GM18511 (cell line): ENCODE measurements at regions not wholly inside any gene's neighbourhood (a gene's known extent, or its start where the extent isn't known, plus 50 kb on each side); places are given as distances from the start of the nearest gene placed in this dataset.

Experiments
- ATAC-seq: cut with Tn5 transposase; IDR thresholded peaks from one replicate; pipeline ENCODE4 v1.9.1; 2021; ENCODE audit warnings: mild to moderate bottlenecking, moderate library complexity; ENCODE audit not compliant: unreplicated experiment

DNA sequence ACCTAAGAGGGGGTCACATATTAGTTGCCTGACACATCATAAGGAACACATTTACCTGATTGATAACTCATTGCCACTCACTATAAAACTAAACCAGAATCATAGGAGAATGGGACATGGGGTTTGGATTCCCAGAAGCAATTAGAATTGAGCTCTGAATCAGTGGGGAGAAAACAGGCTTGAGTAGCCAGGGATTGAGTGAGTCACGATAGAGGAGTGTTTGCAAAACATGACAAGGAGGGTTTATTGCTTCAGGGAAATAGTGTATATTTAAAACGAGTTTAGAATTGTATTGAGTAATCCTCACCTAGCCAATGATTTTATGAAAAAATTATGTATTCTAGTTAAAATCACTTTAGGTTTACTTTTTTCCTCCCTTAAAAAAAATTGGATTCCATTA, 101.1 kb upstream of the THRB start:
- ATAC-seq: no peak

DNA sequence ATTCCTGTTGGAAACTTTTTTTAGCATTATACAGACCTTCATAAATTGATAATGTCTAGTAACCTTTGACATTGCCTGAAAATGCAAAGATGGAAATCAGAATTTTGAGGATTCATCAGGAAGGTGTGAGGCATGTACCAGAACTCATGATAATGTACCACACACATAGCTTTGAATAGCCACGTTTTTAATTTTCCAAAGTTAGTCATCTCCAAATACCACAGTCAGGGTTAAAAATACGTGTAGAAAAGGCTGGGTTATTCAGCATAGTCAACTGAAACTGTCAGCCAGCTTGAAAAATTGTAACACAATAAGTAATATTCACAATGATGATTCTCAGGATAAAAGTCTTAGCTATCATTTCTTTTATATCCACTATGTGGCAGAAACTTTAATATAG, 102.0 kb upstream of the THRB start:
- no peak for ATAC-seq

DNA sequence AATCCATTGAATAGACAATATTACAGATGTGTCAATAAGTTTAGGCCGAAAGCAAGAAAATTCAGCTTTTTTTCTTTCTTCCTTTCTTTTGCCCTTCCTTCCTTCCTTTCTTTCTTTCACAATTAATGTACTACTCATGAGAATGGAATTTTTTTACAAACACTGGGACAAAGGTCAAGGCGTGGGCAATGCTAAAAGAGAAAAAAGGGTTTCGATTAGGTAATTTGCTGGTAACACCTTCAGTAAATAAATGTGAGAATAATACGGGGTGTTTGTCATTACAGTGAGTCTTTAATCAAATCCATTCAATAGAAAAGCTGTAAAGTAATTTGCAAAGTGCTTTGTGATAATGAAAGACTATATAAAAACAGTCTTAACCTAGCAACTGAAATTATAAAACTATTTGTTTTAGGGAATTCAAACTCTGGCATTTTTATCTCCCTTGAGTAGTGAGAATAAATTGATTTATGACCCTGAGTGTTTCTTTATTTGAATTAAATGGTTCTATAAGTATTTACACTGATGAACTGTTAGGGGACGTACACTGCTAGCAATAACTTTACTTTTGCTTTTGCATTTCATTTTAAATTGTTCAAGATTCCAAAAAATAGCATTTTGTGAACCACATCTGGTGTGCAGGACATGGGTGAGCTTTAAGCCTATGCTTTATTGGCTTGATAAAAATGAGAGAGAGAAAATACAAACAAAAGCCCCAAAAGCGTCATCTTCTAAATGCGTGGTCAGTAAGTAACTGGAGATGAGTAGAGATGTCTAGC, 104.2 kb upstream of the THRB start:
- no peak for ATAC-seq

DNA sequence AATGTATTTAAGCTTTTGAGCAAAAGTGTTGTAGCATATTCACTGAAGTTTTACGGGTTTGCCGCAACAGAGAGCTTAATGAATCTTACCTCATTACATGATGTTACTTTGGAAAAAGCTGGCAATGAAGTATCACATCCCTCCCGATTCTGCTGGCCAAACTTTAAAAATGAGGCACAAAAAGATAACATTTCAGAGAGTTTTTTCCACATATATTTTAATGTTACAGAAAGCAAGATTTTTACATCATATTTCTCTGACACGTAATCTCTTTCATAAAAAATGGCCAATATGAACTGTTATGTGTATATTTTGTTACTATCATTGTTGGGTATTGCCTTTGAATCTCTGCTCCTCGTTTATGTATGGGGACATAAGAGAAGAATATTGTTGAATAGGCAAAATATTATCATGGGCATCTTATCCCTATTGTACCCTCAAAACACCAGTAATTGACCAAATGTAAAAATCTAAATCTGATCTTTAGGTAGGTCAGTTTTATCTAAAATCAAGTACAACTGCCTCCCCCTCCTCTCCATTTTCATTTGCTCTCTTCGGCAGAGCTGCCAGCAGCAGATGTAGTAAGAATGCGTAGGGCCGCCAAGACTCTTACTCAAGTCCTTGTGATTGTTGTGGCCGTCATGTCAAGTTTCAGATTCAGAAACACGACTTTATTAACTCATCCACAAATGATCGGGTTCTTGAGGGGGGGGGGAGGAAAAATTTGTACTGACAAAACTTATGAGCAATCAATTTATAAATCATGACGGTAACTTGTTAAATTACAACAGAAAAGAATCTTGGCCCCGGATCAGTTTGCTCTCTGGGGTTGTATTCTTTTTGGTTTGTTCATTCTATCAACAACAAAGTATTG, 106.7 kb upstream of the THRB start:
- no peak for ATAC-seq

DNA sequence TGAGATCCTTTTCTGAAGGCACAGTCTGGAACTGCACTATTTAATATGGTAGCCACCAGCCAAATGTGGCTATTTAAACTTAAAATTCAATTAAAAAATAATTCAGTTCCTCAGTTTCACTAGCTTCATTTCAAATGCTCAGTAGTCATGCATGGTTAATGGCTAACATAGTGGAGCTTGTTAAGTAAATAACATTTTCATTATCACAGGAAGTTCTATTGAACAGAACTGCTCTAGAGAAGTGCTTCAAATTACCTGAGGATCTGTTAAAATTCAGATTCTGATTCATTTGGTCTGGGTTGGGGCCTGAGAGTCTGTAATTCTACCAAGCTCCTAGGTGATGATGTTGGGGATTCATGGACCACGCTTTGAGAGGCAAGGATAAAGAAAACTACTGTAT, 109.6 kb upstream of the THRB start:
- ATAC-seq: no peak

DNA sequence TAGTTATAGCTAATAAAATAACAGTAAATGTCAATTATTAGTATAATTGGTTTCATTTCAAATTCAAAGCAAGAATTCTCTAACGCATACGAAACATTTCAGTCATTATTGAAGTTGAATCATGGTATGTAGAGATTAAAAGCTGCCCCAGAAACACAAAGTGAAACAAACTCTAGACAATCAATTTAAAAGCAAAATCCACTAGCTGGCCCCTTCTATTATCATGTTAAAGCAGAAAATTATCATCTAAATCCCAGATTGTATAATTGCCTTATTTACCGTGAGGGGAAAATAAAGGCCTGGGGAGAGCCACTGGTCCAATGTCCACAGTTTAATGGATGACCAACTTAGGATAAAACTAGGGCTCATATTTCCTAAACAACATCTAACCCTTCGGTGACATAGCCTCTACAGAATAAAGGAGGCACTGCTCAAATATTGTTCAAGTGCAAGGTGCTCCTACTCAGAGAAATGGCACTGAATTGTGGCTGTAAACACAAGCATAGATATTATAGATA, 110.9 kb upstream of the THRB start:
- no peak for ATAC-seq

DNA sequence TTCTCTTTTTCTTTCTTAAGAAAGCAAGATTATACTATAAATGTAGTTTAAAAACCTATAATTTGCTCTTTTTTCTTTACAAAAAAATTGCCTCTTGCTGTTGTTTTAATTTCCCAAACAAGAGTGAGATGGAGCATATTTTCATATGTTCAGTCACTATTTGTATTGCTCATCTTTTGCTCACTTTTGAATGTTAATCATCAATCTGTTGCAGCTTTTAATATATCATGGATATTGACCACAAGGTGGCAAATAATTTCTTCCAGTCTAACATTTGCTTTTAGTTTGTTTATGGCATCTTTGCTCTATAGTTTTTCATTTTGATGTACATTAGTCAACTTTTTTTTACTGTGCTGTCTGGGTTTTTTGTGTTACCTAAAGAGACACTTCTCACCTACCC, 112.6 kb upstream of the THRB start:
- no peak for ATAC-seq

DNA sequence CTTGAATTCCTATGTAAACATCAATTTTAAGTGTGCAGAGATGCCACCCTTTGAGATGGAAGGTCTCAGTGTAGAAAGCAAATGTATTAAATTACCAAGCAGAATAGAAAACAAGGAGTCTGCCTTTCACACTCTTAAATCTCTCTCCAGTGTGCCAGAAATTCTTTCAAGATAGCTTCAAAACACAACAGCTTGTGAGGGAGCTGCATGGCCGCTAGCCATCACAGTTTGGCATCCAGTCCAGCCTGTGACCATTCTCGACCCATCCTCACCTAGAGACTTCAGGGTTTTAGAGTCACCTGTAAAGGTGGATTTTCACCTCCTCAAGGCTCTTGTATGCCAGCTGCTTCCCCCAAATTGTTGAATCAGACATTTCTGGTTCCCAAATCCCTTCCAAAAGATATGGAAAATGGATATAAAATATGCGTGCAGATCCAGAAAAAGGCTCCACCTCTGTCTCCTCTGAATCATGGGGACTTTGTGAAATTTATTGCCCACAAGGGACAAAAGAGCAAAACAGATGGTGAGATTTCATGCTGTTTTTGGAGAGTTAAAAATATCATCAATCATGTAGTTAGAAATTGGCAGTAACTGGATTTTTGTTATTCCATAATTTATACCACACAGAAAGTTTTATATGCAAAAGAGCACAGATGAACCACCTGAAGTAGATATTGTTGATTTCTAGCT, 114.2 kb upstream of the THRB start:
- no peak for ATAC-seq

DNA sequence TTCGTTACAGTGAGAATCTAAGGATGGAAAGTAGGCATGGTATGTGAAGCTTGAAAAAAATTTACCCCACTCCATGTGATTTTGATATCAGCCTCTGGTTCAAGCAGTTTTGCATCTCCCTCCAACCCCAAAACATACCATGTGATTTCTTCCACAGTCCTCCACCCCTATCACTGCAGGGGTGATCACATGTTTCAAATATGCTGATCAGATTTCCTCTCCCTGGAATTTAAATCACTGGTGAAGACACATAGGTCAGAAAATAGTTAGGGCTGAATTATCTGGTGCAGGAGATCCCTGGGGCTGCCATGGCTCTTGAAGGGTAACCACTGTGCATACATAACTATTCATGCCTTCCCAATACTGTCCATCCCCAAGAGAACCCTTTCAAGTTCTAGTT, 119.7 kb upstream of the THRB start:
- no peak for ATAC-seq

DNA sequence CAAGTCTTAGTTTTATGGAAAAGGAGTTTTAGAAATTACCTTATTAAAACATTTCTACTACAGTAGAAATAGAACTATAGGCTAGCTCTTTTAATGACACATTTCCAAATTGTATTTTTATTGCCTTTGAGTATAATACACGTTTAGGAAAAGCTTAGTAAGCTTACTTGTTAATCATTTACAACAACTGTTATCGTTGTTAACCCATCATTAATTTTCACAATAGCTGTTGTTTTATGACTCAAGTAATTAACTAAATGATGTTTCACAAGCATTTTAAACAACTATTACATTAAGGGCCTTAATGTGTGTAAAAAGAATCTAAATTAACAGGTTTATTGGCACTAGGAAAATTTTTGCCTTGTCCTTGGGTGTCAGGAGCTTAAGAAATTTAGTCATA, 120.5 kb upstream of the THRB start:
- ATAC-seq: no peak

DNA sequence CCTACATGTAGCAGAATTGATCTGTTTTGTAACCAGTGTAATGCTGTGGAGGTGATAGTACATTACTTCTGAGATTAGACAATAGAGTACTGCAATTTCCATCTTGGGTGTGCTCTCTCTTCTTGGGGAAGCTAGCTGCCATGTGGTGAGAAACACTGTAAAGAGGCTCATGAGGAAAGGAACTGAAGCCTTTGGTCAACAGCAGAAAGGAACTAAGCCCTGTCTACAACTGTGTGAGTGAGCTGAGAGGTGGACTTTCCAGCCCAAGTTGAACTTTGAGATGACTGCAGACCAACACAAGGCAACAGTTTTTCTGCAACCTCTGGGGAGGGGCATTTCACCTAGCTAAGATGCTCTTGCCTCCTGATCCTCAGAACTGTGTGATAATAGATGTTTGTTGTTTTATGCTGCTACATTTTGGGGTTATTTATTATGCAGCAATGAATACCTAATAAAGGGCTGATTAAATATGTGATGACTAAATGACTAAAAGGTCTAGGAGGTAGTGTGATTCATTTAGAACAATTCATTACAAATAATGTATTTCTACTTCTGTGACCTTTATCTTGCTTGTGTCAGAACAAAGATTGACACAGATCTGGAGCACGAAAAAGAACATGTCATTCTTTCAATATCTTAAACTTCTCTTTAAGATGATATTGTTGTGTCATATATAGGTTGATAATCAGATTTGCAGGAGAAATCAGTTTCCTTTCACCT, 121.6 kb upstream of the THRB start:
- no peak for ATAC-seq

DNA sequence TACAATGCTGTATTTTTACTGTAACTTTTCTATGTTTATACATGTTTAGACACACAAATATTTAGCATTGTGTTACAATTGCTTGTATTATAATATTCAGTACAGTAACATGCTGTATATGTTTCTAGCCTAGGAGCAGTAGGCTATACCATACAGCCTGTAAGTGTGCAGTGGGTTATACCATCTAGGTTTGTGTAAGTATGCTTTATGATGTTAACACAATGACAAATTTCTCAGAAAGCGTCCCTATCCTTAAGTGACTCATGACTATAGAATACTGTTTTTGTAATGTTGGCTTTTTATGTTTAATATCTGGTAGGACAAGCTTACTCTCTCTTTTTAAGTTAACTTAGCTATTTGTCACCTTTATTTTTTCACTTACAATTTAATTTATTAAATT, 127.5 kb upstream of the THRB start:
- no peak for ATAC-seq

DNA sequence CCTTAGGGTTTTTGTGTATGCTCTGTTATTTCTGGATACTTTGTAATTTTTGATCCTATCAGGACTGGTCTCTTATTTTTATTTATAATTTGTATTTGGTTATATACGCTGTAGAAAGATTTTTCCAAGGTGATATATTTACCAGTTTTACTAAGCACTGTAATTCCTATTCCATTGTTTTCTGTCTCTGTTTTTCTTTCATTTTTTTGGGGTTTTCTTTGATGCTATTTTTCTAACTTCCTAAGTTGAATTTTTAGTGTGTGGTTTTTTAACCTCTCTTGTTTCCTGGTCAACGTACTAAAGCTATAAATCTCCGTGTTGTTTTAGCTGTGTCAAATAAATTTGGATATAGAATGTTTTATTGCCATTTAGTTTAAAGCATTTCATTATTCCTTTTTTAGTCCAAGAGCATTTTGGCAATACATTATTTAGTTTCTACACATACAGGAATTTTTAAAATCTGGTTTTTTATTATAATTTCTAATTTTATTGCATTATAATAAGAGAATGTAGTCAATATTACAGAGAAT, 128.1 kb upstream of the THRB start:
- no peak for ATAC-seq

DNA sequence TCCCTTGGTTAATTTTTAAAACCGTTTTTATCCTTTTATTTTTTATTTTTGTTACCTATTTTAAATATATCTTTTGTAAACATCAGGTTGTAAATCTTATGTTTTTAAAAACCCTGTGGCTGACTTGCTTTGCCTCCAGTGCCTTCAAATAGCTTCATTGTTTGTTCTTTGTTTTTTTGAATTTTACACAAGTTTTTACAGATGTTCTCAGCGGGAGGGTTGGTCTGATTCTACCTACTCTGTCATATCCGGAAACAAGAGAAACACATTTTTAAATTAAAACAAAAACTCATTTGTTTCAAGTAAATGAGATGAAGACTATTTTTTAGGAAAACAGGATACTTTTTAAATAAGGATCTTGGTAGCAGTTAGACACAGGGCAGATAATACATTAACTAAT, 129.0 kb upstream of the THRB start:
- no peak for ATAC-seq

DNA sequence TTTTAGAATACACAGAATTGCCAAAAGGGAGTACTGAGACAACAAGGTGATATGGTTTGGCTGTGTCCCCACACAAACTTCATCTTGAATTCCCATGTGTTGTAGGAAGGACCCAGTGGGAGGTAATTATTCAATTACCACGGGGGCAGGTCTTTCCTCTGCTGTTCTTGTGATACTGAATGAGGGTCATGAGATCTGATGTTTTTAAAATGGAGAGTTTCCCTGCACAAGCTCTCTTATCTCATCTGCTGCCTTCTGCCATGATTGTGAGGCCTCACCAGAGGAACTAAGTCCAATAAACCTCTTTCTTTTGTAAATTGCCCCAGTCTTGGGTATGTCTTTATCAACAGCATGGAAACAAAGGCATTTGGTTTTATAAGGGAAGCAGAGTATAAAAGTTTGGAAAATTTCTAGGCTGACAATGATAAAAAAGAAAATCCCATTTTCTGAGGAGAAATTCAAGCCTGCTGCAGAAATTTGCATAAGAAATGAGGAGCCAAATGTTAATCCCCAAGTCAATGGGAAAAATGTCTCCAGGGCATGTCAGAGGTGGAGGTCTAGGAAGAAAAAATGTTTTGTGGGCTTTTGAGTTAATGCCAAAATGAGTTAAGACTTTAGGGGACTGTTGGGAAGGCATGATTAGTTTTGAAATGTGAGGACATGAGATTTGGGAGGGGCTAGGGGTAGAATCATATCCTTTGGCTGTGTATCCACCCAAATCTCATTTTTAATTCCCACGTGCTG, 130.5 kb upstream of the THRB start:
- ATAC-seq: no peak

DNA sequence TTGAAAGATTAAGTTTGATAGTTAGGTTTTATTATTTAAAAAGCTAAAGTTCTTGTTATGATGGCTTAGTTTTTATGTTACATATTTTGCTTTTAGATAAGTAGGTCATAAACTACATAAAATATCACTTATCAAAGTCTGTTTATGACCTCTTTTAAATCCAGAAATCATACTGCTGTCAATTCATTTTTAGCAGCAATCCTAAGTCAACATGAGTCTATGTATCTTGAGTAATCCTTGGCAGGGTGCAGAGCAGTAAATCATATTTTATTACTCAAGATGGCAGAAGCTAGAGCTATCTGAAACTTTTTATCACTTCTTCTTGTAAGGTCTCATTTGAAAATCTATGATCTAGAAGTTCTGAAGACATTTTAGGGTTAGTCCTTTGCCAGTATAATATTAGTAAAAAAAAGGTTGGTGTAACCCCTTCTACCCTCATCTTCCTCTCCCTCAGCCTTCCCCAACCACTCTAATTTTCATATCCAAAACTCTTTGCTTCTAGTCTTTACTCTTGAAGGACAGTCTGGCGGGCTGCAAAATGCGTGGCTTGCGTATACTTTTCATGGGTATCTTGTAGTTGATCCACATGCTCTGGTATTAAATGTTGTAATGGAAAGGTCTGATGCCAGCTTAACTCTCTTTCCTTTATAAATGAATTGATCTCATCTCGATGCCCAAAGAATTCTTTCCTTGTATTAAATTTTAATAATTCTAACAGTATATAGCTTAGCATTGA, 134.0 kb upstream of the THRB start:
- ATAC-seq: no peak

DNA sequence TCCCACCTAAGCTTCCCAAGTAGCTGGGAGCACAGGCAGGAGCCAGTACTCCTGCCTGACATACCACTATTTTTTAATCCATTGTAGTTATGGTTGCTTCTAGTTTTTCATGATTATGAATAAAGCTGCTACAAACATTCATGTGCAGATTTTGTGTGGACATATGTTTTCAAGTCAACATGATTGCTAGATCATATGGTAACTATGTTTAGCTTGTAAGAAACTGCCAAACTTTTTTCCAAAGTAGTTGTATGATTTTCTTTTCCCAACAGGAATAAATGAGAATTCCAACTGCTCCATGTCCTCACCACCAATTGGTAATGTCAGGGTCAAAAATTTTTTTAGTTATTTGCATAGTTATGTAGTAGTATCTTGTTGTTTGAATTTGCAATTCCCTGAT, 136.8 kb upstream of the THRB start:
- ATAC-seq: no peak

DNA sequence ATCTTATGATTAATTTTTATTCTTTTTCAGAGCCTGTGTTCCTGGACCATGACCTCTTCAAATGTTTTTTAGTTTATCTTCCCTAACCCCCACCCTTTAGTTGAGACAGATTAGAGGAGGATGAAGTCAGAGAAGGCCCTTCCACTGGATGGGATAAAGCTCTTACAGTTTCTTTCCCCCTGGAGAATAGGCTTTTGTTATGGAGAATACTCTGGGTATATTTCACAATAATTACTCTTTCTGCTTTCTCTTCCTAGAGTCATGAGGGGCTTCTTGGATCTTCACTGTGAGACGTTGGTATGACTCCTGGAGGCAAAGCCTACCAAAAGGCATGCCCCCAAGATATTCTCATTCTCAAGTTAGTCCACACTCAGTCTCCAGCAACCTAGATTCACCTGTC, 144.4 kb upstream of the THRB start:
- no peak for ATAC-seq
